ENCODE measurements at regions not wholly inside any gene's neighbourhood (a gene's known extent, or its start where the extent isn't known, plus 50 kb on each side); places are given as distances from the start of the nearest gene placed in this dataset.

DNA sequence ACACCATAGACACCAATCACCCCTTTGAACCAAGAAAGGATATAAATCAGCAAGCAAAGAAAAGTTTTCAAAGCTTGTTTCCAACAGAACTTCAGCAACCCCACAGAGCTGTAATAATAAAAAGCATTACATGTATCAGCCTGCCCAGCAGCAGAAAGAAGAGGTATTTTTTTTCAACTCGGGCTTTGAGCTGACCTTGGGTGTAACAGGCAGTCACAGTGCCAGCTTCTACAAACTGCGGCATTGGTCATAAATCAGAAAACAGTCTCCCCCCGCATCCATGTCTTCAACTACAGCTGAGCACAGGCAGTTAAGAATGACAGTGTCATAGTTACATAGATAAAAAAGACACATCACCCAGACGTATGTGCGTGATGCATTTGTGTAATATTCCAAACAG lies 671.0 kb upstream of the SLITRK1 start:
- TF ChIP-seq, protein P1, sequence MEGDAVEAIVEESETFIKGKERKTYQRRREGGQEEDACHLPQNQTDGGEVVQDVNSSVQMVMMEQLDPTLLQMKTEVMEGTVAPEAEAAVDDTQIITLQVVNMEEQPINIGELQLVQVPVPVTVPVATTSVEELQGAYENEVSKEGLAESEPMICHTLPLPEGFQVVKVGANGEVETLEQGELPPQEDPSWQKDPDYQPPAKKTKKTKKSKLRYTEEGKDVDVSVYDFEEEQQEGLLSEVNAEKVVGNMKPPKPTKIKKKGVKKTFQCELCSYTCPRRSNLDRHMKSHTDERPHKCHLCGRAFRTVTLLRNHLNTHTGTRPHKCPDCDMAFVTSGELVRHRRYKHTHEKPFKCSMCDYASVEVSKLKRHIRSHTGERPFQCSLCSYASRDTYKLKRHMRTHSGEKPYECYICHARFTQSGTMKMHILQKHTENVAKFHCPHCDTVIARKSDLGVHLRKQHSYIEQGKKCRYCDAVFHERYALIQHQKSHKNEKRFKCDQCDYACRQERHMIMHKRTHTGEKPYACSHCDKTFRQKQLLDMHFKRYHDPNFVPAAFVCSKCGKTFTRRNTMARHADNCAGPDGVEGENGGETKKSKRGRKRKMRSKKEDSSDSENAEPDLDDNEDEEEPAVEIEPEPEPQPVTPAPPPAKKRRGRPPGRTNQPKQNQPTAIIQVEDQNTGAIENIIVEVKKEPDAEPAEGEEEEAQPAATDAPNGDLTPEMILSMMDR (conservative IDR thresholded peaks at IDR 0.05 in 1 of 2, IDR thresholded peaks at IDR 0.05 in 1 of 2; ENCODE audit: low read depth in 1 of 2, low read length in 2 of 2): no peak
- no peak for TF ChIP-seq EZH2 (IDR thresholded peaks at IDR 0.05; ENCODE audit: low read length, missing control alignments)
